ENCODE measurements at regions not wholly inside any gene's neighbourhood (a gene's known extent, or its start where the extent isn't known, plus 50 kb on each side); places are given as distances from the start of the nearest gene placed in this dataset.

DNA sequence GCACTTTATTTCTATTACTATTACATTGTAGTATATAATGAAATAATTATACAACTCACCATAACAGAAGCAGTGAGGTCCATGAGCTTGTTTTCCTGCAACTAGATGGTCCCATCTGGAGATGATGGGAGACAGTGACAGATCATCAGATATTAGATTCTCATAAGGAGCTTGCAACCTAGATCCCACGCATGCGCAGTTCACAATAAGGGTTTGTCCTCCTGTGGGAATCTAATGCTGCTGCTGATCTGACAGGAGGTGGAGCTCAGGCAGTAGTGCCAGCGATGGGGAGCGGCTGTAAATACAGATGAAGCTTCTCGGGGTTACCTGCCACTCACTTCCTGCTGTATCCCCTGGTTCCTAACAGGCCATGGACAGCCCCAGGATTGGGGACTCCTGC lies 139.5 kb upstream of the TCF21 start (continued):
- TF ChIP-seq, protein P1, sequence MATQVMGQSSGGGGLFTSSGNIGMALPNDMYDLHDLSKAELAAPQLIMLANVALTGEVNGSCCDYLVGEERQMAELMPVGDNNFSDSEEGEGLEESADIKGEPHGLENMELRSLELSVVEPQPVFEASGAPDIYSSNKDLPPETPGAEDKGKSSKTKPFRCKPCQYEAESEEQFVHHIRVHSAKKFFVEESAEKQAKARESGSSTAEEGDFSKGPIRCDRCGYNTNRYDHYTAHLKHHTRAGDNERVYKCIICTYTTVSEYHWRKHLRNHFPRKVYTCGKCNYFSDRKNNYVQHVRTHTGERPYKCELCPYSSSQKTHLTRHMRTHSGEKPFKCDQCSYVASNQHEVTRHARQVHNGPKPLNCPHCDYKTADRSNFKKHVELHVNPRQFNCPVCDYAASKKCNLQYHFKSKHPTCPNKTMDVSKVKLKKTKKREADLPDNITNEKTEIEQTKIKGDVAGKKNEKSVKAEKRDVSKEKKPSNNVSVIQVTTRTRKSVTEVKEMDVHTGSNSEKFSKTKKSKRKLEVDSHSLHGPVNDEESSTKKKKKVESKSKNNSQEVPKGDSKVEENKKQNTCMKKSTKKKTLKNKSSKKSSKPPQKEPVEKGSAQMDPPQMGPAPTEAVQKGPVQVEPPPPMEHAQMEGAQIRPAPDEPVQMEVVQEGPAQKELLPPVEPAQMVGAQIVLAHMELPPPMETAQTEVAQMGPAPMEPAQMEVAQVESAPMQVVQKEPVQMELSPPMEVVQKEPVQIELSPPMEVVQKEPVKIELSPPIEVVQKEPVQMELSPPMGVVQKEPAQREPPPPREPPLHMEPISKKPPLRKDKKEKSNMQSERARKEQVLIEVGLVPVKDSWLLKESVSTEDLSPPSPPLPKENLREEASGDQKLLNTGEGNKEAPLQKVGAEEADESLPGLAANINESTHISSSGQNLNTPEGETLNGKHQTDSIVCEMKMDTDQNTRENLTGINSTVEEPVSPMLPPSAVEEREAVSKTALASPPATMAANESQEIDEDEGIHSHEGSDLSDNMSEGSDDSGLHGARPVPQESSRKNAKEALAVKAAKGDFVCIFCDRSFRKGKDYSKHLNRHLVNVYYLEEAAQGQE (tag by site-specific recombination; IDR thresholded peaks at IDR 0.05), result no peak
- TF ChIP-seq IKZF3 (tag by site-specific recombination; IDR thresholded peaks at IDR 0.05), result no peak
- TF ChIP-seq, protein P2, sequence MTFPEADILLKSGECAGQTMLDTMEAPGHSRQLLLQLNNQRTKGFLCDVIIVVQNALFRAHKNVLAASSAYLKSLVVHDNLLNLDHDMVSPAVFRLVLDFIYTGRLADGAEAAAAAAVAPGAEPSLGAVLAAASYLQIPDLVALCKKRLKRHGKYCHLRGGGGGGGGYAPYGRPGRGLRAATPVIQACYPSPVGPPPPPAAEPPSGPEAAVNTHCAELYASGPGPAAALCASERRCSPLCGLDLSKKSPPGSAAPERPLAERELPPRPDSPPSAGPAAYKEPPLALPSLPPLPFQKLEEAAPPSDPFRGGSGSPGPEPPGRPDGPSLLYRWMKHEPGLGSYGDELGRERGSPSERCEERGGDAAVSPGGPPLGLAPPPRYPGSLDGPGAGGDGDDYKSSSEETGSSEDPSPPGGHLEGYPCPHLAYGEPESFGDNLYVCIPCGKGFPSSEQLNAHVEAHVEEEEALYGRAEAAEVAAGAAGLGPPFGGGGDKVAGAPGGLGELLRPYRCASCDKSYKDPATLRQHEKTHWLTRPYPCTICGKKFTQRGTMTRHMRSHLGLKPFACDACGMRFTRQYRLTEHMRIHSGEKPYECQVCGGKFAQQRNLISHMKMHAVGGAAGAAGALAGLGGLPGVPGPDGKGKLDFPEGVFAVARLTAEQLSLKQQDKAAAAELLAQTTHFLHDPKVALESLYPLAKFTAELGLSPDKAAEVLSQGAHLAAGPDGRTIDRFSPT (tag by site-specific recombination; IDR thresholded peaks at IDR 0.05), result no peak
- no peak for TF ChIP-seq SCRT1 (tag by site-specific recombination; IDR thresholded peaks at IDR 0.05; ENCODE audit: borderline replicate concordance)
- no peak for TF ChIP-seq ZNF23 (tag by site-specific recombination; IDR thresholded peaks at IDR 0.05; ENCODE audit: borderline replicate concordance)
- no peak for TF ChIP-seq ZNF335 (tag by site-specific recombination; conservative IDR thresholded peaks at IDR 0.05)

DNA sequence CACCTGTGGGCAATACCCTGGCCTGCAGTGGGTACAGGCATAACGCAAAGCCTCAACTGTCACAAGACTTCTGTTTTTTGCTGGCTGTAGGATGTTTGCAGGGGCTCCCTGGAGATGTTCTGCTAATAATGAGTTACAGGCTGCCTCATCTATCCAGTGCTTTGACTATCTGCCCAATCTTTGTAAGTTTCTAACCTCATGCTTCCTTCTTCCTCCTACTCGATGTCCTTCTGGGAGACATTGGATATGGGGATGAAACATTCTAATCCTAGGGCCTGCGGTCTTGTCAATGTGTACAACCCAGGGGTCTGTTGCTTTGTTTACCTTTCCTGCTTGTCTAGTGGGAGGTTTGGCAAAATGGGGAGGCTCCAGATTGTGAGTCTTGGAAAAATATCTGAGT lies 136.8 kb upstream of the TCF21 start:
- TF ChIP-seq, protein P3, sequence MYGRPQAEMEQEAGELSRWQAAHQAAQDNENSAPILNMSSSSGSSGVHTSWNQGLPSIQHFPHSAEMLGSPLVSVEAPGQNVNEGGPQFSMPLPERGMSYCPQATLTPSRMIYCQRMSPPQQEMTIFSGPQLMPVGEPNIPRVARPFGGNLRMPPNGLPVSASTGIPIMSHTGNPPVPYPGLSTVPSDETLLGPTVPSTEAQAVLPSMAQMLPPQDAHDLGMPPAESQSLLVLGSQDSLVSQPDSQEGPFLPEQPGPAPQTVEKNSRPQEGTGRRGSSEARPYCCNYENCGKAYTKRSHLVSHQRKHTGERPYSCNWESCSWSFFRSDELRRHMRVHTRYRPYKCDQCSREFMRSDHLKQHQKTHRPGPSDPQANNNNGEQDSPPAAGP (tag by site-specific recombination; IDR thresholded peaks at IDR 0.05), result no peak
- TF ChIP-seq, protein P4, sequence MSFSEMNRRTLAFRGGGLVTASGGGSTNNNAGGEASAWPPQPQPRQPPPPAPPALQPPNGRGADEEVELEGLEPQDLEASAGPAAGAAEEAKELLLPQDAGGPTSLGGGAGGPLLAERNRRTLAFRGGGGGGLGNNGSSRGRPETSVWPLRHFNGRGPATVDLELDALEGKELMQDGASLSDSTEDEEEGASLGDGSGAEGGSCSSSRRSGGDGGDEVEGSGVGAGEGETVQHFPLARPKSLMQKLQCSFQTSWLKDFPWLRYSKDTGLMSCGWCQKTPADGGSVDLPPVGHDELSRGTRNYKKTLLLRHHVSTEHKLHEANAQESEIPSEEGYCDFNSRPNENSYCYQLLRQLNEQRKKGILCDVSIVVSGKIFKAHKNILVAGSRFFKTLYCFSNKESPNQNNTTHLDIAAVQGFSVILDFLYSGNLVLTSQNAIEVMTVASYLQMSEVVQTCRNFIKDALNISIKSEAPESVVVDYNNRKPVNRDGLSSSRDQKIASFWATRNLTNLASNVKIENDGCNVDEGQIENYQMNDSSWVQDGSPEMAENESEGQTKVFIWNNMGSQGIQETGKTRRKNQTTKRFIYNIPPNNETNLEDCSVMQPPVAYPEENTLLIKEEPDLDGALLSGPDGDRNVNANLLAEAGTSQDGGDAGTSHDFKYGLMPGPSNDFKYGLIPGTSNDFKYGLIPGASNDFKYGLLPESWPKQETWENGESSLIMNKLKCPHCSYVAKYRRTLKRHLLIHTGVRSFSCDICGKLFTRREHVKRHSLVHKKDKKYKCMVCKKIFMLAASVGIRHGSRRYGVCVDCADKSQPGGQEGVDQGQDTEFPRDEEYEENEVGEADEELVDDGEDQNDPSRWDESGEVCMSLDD (tag by site-specific recombination; IDR thresholded peaks at IDR 0.05), result no peak
- no peak for TF ChIP-seq ZNF366 (tag by site-specific recombination; conservative IDR thresholded peaks at IDR 0.05)
- no peak for TF ChIP-seq PRDM1 (tag by site-specific recombination; IDR thresholded peaks at IDR 0.05)
- no peak for TF ChIP-seq TCF7L2 (IDR thresholded peaks at IDR 0.05; ENCODE audit: borderline replicate concordance, low read depth, low read length)
- TF ChIP-seq, protein P5, sequence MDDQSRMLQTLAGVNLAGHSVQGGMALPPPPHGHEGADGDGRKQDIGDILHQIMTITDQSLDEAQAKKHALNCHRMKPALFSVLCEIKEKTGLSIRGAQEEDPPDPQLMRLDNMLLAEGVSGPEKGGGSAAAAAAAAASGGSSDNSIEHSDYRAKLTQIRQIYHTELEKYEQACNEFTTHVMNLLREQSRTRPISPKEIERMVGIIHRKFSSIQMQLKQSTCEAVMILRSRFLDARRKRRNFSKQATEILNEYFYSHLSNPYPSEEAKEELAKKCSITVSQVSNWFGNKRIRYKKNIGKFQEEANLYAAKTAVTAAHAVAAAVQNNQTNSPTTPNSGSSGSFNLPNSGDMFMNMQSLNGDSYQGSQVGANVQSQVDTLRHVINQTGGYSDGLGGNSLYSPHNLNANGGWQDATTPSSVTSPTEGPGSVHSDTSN (CRISPR knock-in tag; IDR thresholded peaks at IDR 0.05), result no peak
- no peak for TF ChIP-seq GLIS1 (tag by site-specific recombination; IDR thresholded peaks at IDR 0.05)
- TF ChIP-seq EGR2 (tag by site-specific recombination; IDR thresholded peaks at IDR 0.05; ENCODE audit: low read depth), result no peak
- no peak for TF ChIP-seq HOXC10 (CRISPR knock-in tag; IDR thresholded peaks at IDR 0.05)
- TF ChIP-seq ZNF514 (tag by site-specific recombination; IDR thresholded peaks at IDR 0.05), result no peak
- TF ChIP-seq ZNF138 (tag by site-specific recombination; IDR thresholded peaks at IDR 0.05; ENCODE audit: borderline replicate concordance), result no peak
- TF ChIP-seq ZSCAN30 (tag by site-specific recombination; IDR thresholded peaks at IDR 0.05), result no peak
- Histone ChIP-seq H3K27ac (ENCODE audit: extremely low read depth, low read depth, low read length) (no peak overlapping the region), H3K4me1 (ENCODE audit: control insufficient read depth, insufficient read depth, low read length) (no peaks in the 10 kb centered on the region), H3K36me3 (ENCODE audit: control insufficient read depth in 2 of 2, insufficient read depth in 1 of 2, low read length in 2 of 2) (no peaks in the 10 kb centered on the region), H3K9me3 (ENCODE audit: control insufficient read depth, insufficient read depth, low read depth, low read length) (no peaks in the 10 kb centered on the region), H3K4me3 (ENCODE audit: low read depth, low read length) (no peak overlapping the region)
- CTCF ChIA-PET, result no interaction called here
- POLR2A ChIA-PET, result no interaction called here

All from HEK293 (cell line).